BJ (cell line): ENCODE measurements at regions not wholly inside any gene's neighbourhood (a gene's known extent, or its start where the extent isn't known, plus 50 kb on each side); places are given as distances from the start of the nearest gene placed in this dataset.

ENCODE experiments used
- CTCF ChIA-PET: fragments of 350-600 bp; formaldehyde crosslinking; extraction: SDS; loops from one replicate; lab custom pipeline; 2021; ENCODE audit warnings: antibody characterized with exemption, inconsistent platforms; lab: Yijun Ruan, JAX
- POLR2A ChIA-PET: fragments of 300-600 bp; sonication (Branson Sonifier 250); formaldehyde crosslinking; extraction: SDS; loops from one replicate; lab custom pipeline; 2021; ENCODE audit warnings: antibody characterized with exemption; lab: Charles Lee
- DNase-seq: peaks from one replicate; pipeline ENCODE4 v3.0.0-alpha.2; 2011; ENCODE audit warnings: low read depth
- H3K27me3 ChIP-seq: 2 replicates; pipeline ENCODE4 v1.6.0; 2011; ENCODE audit warnings: low read length; ENCODE audit not compliant: control insufficient read depth, insufficient read depth
- H3K36me3 ChIP-seq: 2 replicates; pipeline ENCODE4 v1.5.1; 2011; ENCODE audit warnings: low read length; ENCODE audit not compliant: control insufficient read depth, insufficient read depth
- H3K4me3 ChIP-seq: 2 replicates; pipeline ENCODE4 v1.5.1; 2011; ENCODE audit warnings: low read depth, mild to moderate bottlenecking, control low read depth, low read length
- CTCF ChIP-seq: IDR thresholded peaks from 2 replicates; pipeline ENCODE4 v1.5.1; 2011; ENCODE audit warnings: low read depth, mild to moderate bottlenecking, control low read depth, inconsistent platforms, low read length, moderate library complexity; ENCODE audit not compliant: insufficient read depth

- no peak for DNase-seq
- POLR2A ChIA-PET = no interaction called here
- TF ChIP-seq CTCF = no peak
- Histone ChIP-seq H3K36me3 (no peaks in the 10 kb centered on the region), H3K27me3 (no peaks in the 10 kb centered on the region), H3K4me3 (no peak overlapping the region)
- CTCF ChIA-PET = no interaction called here
These were observed 163.2 kb upstream of the MYCN start for GRCh38 chr2:15776992-15777702.

- no peaks in the 10 kb centered on the region for H3K27me3 ChIP-seq
- CTCF ChIA-PET = no interaction called here
- POLR2A ChIA-PET = no interaction called here
- H3K36me3 ChIP-seq = no peaks in the 10 kb centered on the region
- DNase-seq = no peak
- TF ChIP-seq CTCF = no peak
- no peak overlapping the region for H3K4me3 ChIP-seq
These were observed 162.5 kb upstream of the MYCN start for GRCh38 chr2:15777795-15778371.

GRCh38 chr2:15778529-15779219 is 161.7 kb upstream of the MYCN start:
- H3K27me3 ChIP-seq = no peaks in the 10 kb centered on the region
- TF ChIP-seq CTCF = no peak
- DNase-seq = no peak
- ChIA-PET POLR2A (no interaction called here), CTCF (no interaction called here)
- no peaks in the 10 kb centered on the region for H3K36me3 ChIP-seq
- H3K4me3 ChIP-seq = no peak overlapping the region

- no peaks in the 10 kb centered on the region for H3K27me3 ChIP-seq
- H3K4me3 ChIP-seq = no peak overlapping the region
- ChIA-PET POLR2A (no interaction called here), CTCF (no interaction called here)
- no peak for DNase-seq
- TF ChIP-seq CTCF = no peak
- no peaks in the 10 kb centered on the region for H3K36me3 ChIP-seq
These were observed 160.8 kb upstream of the MYCN start for GRCh38 chr2:15779381-15780041.

- CTCF ChIA-PET = no interaction called here
These were observed 160.1 kb upstream of the MYCN start for GRCh38 chr2:15780234-15780633.

More at GRCh38 chr2:15780234-15780633, 160.1 kb upstream of the MYCN start:
- Histone ChIP-seq H3K36me3 (no peaks in the 10 kb centered on the region), H3K27me3 (no peaks in the 10 kb centered on the region), H3K4me3 (no peak overlapping the region)
- DNase-seq = no peak
- no peak for TF ChIP-seq CTCF
- POLR2A ChIA-PET = no interaction called here
